GM23338 (cell line): ENCODE measurements at regions not wholly inside any gene's neighbourhood (a gene's known extent, or its start where the extent isn't known, plus 50 kb on each side); places are given as distances from the start of the nearest gene placed in this dataset.

Experiments
- CTCF ChIP-seq, 2 experiments: fragments of 200-600 bp in 1 of 2; sonication (generic) in 1 of 2; conservative IDR thresholded peaks; 2 replicates each; pipeline versions ENCODE4 v1.5.1 to v1.6.1; 2016 to 2017; ENCODE audit warnings: antibody characterized with exemption in 2 of 2, low read depth in 2 of 2, mild to moderate bottlenecking in 2 of 2, moderate library complexity in 1 of 2
- EZH2 ChIP-seq: fragments of 200-600 bp; sonication (generic); IDR thresholded peaks from one replicate; pipeline ENCODE4 v1.8.0; 2017; ENCODE audit warnings: antibody characterized with exemption, mild to moderate bottlenecking, low read depth; ENCODE audit not compliant: unreplicated experiment
- POLR2AphosphoS5 ChIP-seq: IDR thresholded peaks from 2 replicates; pipeline ENCODE4 v1.6.1; 2016; ENCODE audit warnings: antibody characterized with exemption, low read depth
- REST ChIP-seq: IDR thresholded peaks from one replicate; pipeline ENCODE4 v1.6.1; 2018; ENCODE audit warnings: antibody characterized with exemption; ENCODE audit not compliant: unreplicated experiment

- no peak for TF ChIP-seq EZH2
- no peak for TF ChIP-seq POLR2AphosphoS5
- no peak for TF ChIP-seq CTCF (conservative IDR thresholded peaks at IDR 0.05; ENCODE audit: low read depth in 2 of 2)
- TF ChIP-seq REST = no peak
Observed at GRCh38 chr16:17728196-17728595, 257.4 kb upstream of the XYLT1 start.
